HepG2 (cell line): ENCODE measurements at regions not wholly inside any gene's neighbourhood (a gene's known extent, or its start where the extent isn't known, plus 50 kb on each side); places are given as distances from the start of the nearest gene placed in this dataset.

Experiments used
- NRL ChIP-seq: sonication (generic); formaldehyde crosslinking; IDR thresholded peaks from 2 replicates; pipeline ENCODE4 v1.5.0; 2020; ENCODE audit warnings: missing genetic modification reagents, mild to moderate bottlenecking, moderate library complexity, borderline replicate concordance
- TF ChIP-seq, protein P1 (sequence below): sonication (generic); formaldehyde crosslinking; IDR thresholded peaks from 2 replicates; pipeline ENCODE4 v1.8.1; 2022; ENCODE audit warnings: low read depth, mild to moderate bottlenecking, missing genetic modification reagents
- TF ChIP-seq, protein P2 (sequence below): sonication (generic); formaldehyde crosslinking; IDR thresholded peaks from 2 replicates; pipeline ENCODE4 v1.5.0; 2020; ENCODE audit warnings: mild to moderate bottlenecking, missing genetic modification reagents
- TF ChIP-seq, protein P3 (sequence below): sonication (generic); formaldehyde crosslinking; IDR thresholded peaks from 2 replicates; pipeline ENCODE4 v1.4.0; 2020; ENCODE audit warnings: missing genetic modification reagents, mild to moderate bottlenecking, borderline replicate concordance

DNA sequence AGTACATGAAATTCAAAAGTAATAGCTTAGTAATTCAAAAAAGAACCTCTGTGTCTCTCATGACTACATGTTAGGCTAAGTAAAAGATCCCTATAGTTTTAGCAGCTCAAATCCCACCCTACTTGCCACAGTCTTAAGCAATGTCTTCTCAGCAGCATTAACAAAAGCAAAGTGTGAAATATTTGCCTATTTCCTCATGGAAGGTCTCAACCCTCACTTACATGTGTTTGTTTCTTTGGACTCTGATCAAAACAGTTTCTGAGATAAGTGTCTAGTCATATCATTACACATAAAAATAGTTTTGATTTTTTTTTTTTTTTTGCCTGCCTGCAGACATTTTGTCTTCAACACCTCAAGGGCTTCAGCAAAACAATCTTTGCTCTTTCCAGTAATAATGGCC, 310.5 kb downstream of the CETN3 start:
- no peak for TF ChIP-seq NRL (CRISPR knock-in tag)
- TF ChIP-seq, protein P1, sequence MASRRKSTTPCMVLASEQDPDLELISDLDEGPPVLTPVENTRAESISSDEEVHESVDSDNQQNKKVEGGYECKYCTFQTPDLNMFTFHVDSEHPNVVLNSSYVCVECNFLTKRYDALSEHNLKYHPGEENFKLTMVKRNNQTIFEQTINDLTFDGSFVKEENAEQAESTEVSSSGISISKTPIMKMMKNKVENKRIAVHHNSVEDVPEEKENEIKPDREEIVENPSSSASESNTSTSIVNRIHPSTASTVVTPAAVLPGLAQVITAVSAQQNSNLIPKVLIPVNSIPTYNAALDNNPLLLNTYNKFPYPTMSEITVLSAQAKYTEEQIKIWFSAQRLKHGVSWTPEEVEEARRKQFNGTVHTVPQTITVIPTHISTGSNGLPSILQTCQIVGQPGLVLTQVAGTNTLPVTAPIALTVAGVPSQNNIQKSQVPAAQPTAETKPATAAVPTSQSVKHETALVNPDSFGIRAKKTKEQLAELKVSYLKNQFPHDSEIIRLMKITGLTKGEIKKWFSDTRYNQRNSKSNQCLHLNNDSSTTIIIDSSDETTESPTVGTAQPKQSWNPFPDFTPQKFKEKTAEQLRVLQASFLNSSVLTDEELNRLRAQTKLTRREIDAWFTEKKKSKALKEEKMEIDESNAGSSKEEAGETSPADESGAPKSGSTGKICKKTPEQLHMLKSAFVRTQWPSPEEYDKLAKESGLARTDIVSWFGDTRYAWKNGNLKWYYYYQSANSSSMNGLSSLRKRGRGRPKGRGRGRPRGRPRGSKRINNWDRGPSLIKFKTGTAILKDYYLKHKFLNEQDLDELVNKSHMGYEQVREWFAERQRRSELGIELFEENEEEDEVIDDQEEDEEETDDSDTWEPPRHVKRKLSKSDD = no peak
- TF ChIP-seq, protein P2, sequence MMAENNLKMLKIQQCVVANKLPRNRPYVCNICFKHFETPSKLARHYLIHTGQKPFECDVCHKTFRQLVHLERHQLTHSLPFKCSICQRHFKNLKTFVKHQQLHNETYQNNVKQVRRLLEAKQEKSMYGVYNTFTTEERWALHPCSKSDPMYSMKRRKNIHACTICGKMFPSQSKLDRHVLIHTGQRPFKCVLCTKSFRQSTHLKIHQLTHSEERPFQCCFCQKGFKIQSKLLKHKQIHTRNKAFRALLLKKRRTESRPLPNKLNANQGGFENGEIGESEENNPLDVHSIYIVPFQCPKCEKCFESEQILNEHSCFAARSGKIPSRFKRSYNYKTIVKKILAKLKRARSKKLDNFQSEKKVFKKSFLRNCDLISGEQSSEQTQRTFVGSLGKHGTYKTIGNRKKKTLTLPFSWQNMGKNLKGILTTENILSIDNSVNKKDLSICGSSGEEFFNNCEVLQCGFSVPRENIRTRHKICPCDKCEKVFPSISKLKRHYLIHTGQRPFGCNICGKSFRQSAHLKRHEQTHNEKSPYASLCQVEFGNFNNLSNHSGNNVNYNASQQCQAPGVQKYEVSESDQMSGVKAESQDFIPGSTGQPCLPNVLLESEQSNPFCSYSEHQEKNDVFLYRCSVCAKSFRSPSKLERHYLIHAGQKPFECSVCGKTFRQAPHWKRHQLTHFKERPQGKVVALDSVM (CRISPR knock-in tag) = no peak
- TF ChIP-seq, protein P3, sequence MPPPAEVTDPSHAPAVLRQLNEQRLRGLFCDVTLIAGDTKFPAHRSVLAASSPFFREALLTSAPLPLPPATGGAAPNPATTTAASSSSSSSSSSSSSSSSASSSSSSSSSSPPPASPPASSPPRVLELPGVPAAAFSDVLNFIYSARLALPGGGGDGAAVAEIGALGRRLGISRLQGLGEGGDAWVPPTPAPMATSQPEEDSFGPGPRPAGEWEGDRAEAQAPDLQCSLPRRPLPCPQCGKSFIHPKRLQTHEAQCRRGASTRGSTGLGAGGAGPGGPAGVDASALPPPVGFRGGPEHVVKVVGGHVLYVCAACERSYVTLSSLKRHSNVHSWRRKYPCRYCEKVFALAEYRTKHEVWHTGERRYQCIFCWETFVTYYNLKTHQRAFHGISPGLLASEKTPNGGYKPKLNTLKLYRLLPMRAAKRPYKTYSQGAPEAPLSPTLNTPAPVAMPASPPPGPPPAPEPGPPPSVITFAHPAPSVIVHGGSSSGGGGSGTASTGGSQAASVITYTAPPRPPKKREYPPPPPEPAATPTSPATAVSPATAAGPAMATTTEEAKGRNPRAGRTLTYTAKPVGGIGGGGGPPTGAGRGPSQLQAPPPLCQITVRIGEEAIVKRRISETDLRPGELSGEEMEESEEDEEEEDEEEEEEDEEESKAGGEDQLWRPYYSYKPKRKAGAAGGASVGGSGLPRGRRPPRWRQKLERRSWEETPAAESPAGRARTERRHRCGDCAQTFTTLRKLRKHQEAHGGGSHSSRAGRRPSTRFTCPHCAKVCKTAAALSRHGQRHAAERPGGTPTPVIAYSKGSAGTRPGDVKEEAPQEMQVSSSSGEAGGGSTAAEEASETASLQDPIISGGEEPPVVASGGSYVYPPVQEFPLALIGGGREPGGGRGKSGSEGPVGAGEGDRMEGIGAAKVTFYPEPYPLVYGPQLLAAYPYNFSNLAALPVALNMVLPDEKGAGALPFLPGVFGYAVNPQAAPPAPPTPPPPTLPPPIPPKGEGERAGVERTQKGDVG (CRISPR knock-in tag) = no peak
